WI38 (cell line): ENCODE measurements at regions not wholly inside any gene's neighbourhood (a gene's known extent, or its start where the extent isn't known, plus 50 kb on each side); places are given as distances from the start of the nearest gene placed in this dataset.

Experiments
- H3K4me3 ChIP-seq: 2 replicates; pipeline ENCODE4 v1.5.1; 2011; ENCODE audit warnings: low read depth, mild to moderate bottlenecking, control low read depth, low read length
- CTCF ChIP-seq: IDR thresholded peaks from 2 replicates; pipeline ENCODE4 v1.5.1; 2012; ENCODE audit warnings: low read depth, mild to moderate bottlenecking, control low read depth, low read length

GRCh38 chr9:38342532-38342931, 50.0 kb upstream of the ALDH1B1 start:
- H3K4me3 ChIP-seq = no peak overlapping the region
- no peak for TF ChIP-seq CTCF

- H3K4me3 ChIP-seq = no peak overlapping the region
- TF ChIP-seq CTCF = no peak
These were observed 50.4 kb upstream of the ALDH1B1 start for GRCh38 chr9:38342096-38342495.

- no peak overlapping the region for H3K4me3 ChIP-seq
- no peak for TF ChIP-seq CTCF
These were observed 53.0 kb upstream of the ALDH1B1 start for GRCh38 chr9:38339496-38339895.

GRCh38 chr9:38339087-38339486, 53.4 kb upstream of the ALDH1B1 start:
- H3K4me3 ChIP-seq = no peak overlapping the region
- TF ChIP-seq CTCF = no peak

GRCh38 chr9:38338342-38339018, 54.0 kb upstream of the ALDH1B1 start:
- H3K4me3 ChIP-seq = no peak overlapping the region

GRCh38 chr9:38337706-38338264, 54.7 kb upstream of the ALDH1B1 start:
- no peak for TF ChIP-seq CTCF
- no peak overlapping the region for H3K4me3 ChIP-seq

More at GRCh38 chr9:38338342-38339018, 54.0 kb upstream of the ALDH1B1 start:
- no peak for TF ChIP-seq CTCF

GRCh38 chr9:38337181-38337580, 55.3 kb upstream of the ALDH1B1 start:
- no peak for TF ChIP-seq CTCF
- H3K4me3 ChIP-seq = no peak overlapping the region
